CD4-positive, CD25-positive, alpha-beta regulatory T cell (primary cell): ENCODE measurements at regions not wholly inside any gene's neighbourhood (a gene's known extent, or its start where the extent isn't known, plus 50 kb on each side); places are given as distances from the start of the nearest gene placed in this dataset.

Experiments
- ATAC-seq, 2 donors: fragments of 150-1000 bp; cut with Tn5 transposase; one replicate each; pipeline ENCODE4 v1.10.0; 2021; ENCODE audit warnings: low read depth in 2 of 2, moderate number of reproducible peaks in 2 of 2, moderate library complexity in 1 of 2
- DNase-seq, 3 donors: peaks; one replicate each; pipeline versions ENCODE4 v3.0.0 to v3.0.0-alpha.2; 2012 to 2022; ENCODE audit warnings: mixed read lengths in 1 of 3
- H3K27ac ChIP-seq: one replicate; pipeline ENCODE4 v1.7.0; 2013; ENCODE audit warnings: mild to moderate bottlenecking, low read length; ENCODE audit not compliant: insufficient read depth, poor library complexity, severe bottlenecking
- H3K27me3 ChIP-seq: one replicate; pipeline ENCODE4 v1.7.0; 2013; ENCODE audit warnings: low read length; ENCODE audit not compliant: control insufficient read depth, insufficient read depth
- H3K36me3 ChIP-seq: one replicate; pipeline ENCODE4 v1.7.0; 2013; ENCODE audit warnings: mild to moderate bottlenecking, low read length, moderate library complexity; ENCODE audit not compliant: control insufficient read depth, insufficient read depth
- H3K4me1 ChIP-seq: 2 replicates; pipeline ENCODE4 v1.7.0; 2013; ENCODE audit warnings: mild to moderate bottlenecking, low read length; ENCODE audit not compliant: insufficient read depth, control insufficient read depth, poor library complexity, severe bottlenecking
- H3K4me3 ChIP-seq: one replicate; pipeline ENCODE4 v1.7.0; 2013; ENCODE audit warnings: low read depth, mild to moderate bottlenecking, low read length, moderate library complexity
- H3K9me3 ChIP-seq, 2 experiments: 1 replicate in 1 of 2; 2 replicates in 1 of 2; pipeline ENCODE4 v1.7.0; 2013; ENCODE audit warnings: low read length in 2 of 2, mild to moderate bottlenecking in 1 of 2, moderate library complexity in 1 of 2; ENCODE audit not compliant: control insufficient read depth in 2 of 2
- H3K27ac Mint-ChIP-seq, 3 donors: one replicate each; pipeline ENCODE4 v1.8.0; 2020 to 2022; ENCODE audit warnings: mild to moderate bottlenecking in 3 of 3, mixed read lengths in 3 of 3, moderate library complexity in 2 of 3
- H3K27me3 Mint-ChIP-seq: one replicate; pipeline ENCODE4 v1.8.0; 2022; ENCODE audit warnings: mild to moderate bottlenecking, mixed read lengths
- H3K36me3 Mint-ChIP-seq: one replicate; pipeline ENCODE4 v1.8.0; 2020; ENCODE audit warnings: mixed read lengths
- H3K4me1 Mint-ChIP-seq, 4 donors: one replicate each; pipeline ENCODE4 v1.8.0; 2020 to 2022; ENCODE audit warnings: mixed read lengths in 4 of 4, mild to moderate bottlenecking in 1 of 4
- H3K4me3 Mint-ChIP-seq, 4 donors: one replicate each; pipeline ENCODE4 v1.8.0; 2020 to 2022; ENCODE audit warnings: mild to moderate bottlenecking in 4 of 4, mixed read lengths in 4 of 4, moderate library complexity in 3 of 4
- H3K9me3 Mint-ChIP-seq, 7 donors: one replicate each; pipeline ENCODE4 v1.8.0; 2020 to 2022; ENCODE audit warnings: mixed read lengths in 7 of 7, mild to moderate bottlenecking in 3 of 7, moderate library complexity in 2 of 7

- Mint-ChIP-seq H3K4me3 (no peak overlapping the region), H3K4me1 (no peaks in the 10 kb centered on the region), H3K27ac (no peak overlapping the region), H3K36me3 (no peaks in the 10 kb centered on the region), H3K9me3 (peaks cover 0 to 6% (median 3%) of the 10 kb centered on the region in 7 donors), H3K27me3 (no peaks in the 10 kb centered on the region)
- Histone ChIP-seq H3K27ac (no peak overlapping the region), H3K9me3 (no peaks in the 10 kb centered on the region), H3K4me3 (no peak overlapping the region), H3K36me3 (no peaks in the 10 kb centered on the region), H3K27me3 (no peaks in the 10 kb centered on the region), H3K4me1 (no peaks in the 10 kb centered on the region)
- DNase-seq (no peak), ATAC-seq (no peak)
These were observed 272.4 kb upstream of the MYO3A start for GRCh38 chr10:25661632-25662031.

GRCh38 chr10:25666276-25666675, 267.8 kb upstream of the MYO3A start:
- peaks cover 0 to 3% (median 0%) of the 10 kb centered on the region in 7 donors for H3K9me3 Mint-ChIP-seq
- H3K36me3 Mint-ChIP-seq = no peaks in the 10 kb centered on the region
- DNase-seq (no peak), ATAC-seq (no peak)
- no peaks in the 10 kb centered on the region for H3K4me1 Mint-ChIP-seq
- no peak overlapping the region for H3K4me3 ChIP-seq
- no peak overlapping the region for H3K4me3 Mint-ChIP-seq
- no peaks in the 10 kb centered on the region for H3K27me3 ChIP-seq
- no peak overlapping the region for H3K27ac ChIP-seq
- H3K27ac Mint-ChIP-seq = no peak overlapping the region
- H3K9me3 ChIP-seq = no peaks in the 10 kb centered on the region
- H3K36me3 ChIP-seq = no peaks in the 10 kb centered on the region
- H3K4me1 ChIP-seq = no peaks in the 10 kb centered on the region
- no peaks in the 10 kb centered on the region for H3K27me3 Mint-ChIP-seq

GRCh38 chr10:25675204-25675603, 258.8 kb upstream of the MYO3A start:
- DNase-seq (no peak), ATAC-seq (no peak)
- Histone ChIP-seq H3K4me3 (no peak overlapping the region), H3K4me1 (no peaks in the 10 kb centered on the region), H3K9me3 (no peaks in the 10 kb centered on the region), H3K27ac (no peak overlapping the region), H3K27me3 (no peaks in the 10 kb centered on the region), H3K36me3 (no peaks in the 10 kb centered on the region)
- no peaks in the 10 kb centered on the region for H3K27me3 Mint-ChIP-seq
- H3K4me3 Mint-ChIP-seq = no peak overlapping the region
- H3K4me1 Mint-ChIP-seq = no peaks in the 10 kb centered on the region
- H3K36me3 Mint-ChIP-seq = no peaks in the 10 kb centered on the region
- H3K9me3 Mint-ChIP-seq = peaks cover 0 to 15% (median 3%) of the 10 kb centered on the region in 7 donors
- peak overlapping the region in 1 of 3 donors; percentile 34 for H3K27ac Mint-ChIP-seq

GRCh38 chr10:25675615-25676014, 258.4 kb upstream of the MYO3A start:
- H3K4me1 ChIP-seq = no peaks in the 10 kb centered on the region
- no peaks in the 10 kb centered on the region for H3K27me3 ChIP-seq
- DNase-seq (no peak), ATAC-seq (no peak)
- H3K9me3 Mint-ChIP-seq = peaks cover 0 to 15% (median 3%) of the 10 kb centered on the region in 7 donors
- H3K4me1 Mint-ChIP-seq = no peaks in the 10 kb centered on the region
- no peaks in the 10 kb centered on the region for H3K36me3 ChIP-seq
- no peaks in the 10 kb centered on the region for H3K9me3 ChIP-seq
- H3K27me3 Mint-ChIP-seq = no peaks in the 10 kb centered on the region
- no peak overlapping the region for H3K4me3 ChIP-seq
- no peak overlapping the region for H3K4me3 Mint-ChIP-seq
- no peaks in the 10 kb centered on the region for H3K36me3 Mint-ChIP-seq
- no peak overlapping the region for H3K27ac ChIP-seq
- H3K27ac Mint-ChIP-seq = peak overlapping the region in 1 of 3 donors; percentile 34

- Histone ChIP-seq H3K9me3 (no peaks in the 10 kb centered on the region), H3K27ac (no peak overlapping the region), H3K4me1 (no peaks in the 10 kb centered on the region), H3K36me3 (no peaks in the 10 kb centered on the region), H3K4me3 (no peak overlapping the region), H3K27me3 (no peaks in the 10 kb centered on the region)
- Mint-ChIP-seq H3K4me1 (no peaks in the 10 kb centered on the region), H3K9me3 (peaks cover 0 to 8% (median 2%) of the 10 kb centered on the region in 7 donors), H3K36me3 (no peaks in the 10 kb centered on the region), H3K27me3 (no peaks in the 10 kb centered on the region), H3K27ac (no peak overlapping the region), H3K4me3 (no peak overlapping the region)
- DNase-seq (no peak), ATAC-seq (no peak)
These were observed 255.8 kb upstream of the MYO3A start for GRCh38 chr10:25678220-25678619.

GRCh38 chr10:25678666-25679065, 255.4 kb upstream of the MYO3A start:
- no peak for ATAC-seq
- H3K27ac ChIP-seq = no peak overlapping the region
- no peaks in the 10 kb centered on the region for H3K9me3 ChIP-seq
- H3K4me3 ChIP-seq = no peak overlapping the region
- peaks cover 0 to 5% (median 2%) of the 10 kb centered on the region in 7 donors for H3K9me3 Mint-ChIP-seq
- no peak overlapping the region for H3K4me3 Mint-ChIP-seq
- no peaks in the 10 kb centered on the region for H3K27me3 Mint-ChIP-seq
- H3K36me3 ChIP-seq = no peaks in the 10 kb centered on the region
- H3K27ac Mint-ChIP-seq = no peak overlapping the region
- DNase-seq = no peak
- H3K36me3 Mint-ChIP-seq = no peaks in the 10 kb centered on the region
- no peaks in the 10 kb centered on the region for H3K27me3 ChIP-seq
- no peaks in the 10 kb centered on the region for H3K4me1 ChIP-seq
- H3K4me1 Mint-ChIP-seq = no peaks in the 10 kb centered on the region

GRCh38 chr10:25682203-25682851, 251.7 kb upstream of the MYO3A start:
- no peak overlapping the region for H3K4me3 ChIP-seq
- H3K9me3 ChIP-seq = no peaks in the 10 kb centered on the region
- no peak overlapping the region for H3K4me3 Mint-ChIP-seq
- H3K4me1 Mint-ChIP-seq = no peaks in the 10 kb centered on the region
- no peaks in the 10 kb centered on the region for H3K27me3 Mint-ChIP-seq
- ATAC-seq (no peak), DNase-seq (no peak)
- no peaks in the 10 kb centered on the region for H3K36me3 ChIP-seq
- no peaks in the 10 kb centered on the region for H3K36me3 Mint-ChIP-seq
- H3K9me3 Mint-ChIP-seq = no peaks in the 10 kb centered on the region
- H3K27ac ChIP-seq = no peak overlapping the region
- no peaks in the 10 kb centered on the region for H3K4me1 ChIP-seq
- H3K27me3 ChIP-seq = no peaks in the 10 kb centered on the region
- H3K27ac Mint-ChIP-seq = no peak overlapping the region

GRCh38 chr10:25683344-25683743, 250.7 kb upstream of the MYO3A start:
- no peaks in the 10 kb centered on the region for H3K9me3 ChIP-seq
- Mint-ChIP-seq H3K36me3 (no peaks in the 10 kb centered on the region), H3K4me1 (no peaks in the 10 kb centered on the region), H3K27ac (no peak overlapping the region), H3K4me3 (no peak overlapping the region), H3K27me3 (no peaks in the 10 kb centered on the region), H3K9me3 (no peaks in the 10 kb centered on the region)
- H3K4me3 ChIP-seq = no peak overlapping the region
- ATAC-seq = no peak
- no peaks in the 10 kb centered on the region for H3K36me3 ChIP-seq
- H3K27ac ChIP-seq = no peak overlapping the region
- DNase-seq = no peak
- no peaks in the 10 kb centered on the region for H3K27me3 ChIP-seq
- no peaks in the 10 kb centered on the region for H3K4me1 ChIP-seq
